Panc1 (cell line): ENCODE measurements at regions not wholly inside any gene's neighbourhood (a gene's known extent, or its start where the extent isn't known, plus 50 kb on each side); places are given as distances from the start of the nearest gene placed in this dataset.

ENCODE experiments used
- ATAC-seq: fragments of 200-7000 bp; cut with Tn5 transposase; 2 replicates; pipeline ENCODE4 v1.9.1; 2020; ENCODE audit warnings: mild to moderate bottlenecking, moderate library complexity
- BruUV-seq: library from RNA; stranded (reverse); fragments of 400-500 nt; replicated peaks from 2 replicates; lab custom pipeline; 2021; lab: Mats Ljungman, UMichigan
- CTCF ChIA-PET: fragments of 300-600 bp; sonication (Branson Sonifier 250); formaldehyde crosslinking; loops from one replicate; lab custom pipeline; 2022; ENCODE audit warnings: antibody characterized with exemption; lab: Charles Lee
- POLR2A ChIA-PET: fragments of 300-600 bp; sonication (Branson Sonifier 250); formaldehyde crosslinking; loops from one replicate; lab custom pipeline; 2022; ENCODE audit warnings: antibody characterized with exemption; lab: Charles Lee
- DNase-seq: peaks from one replicate; pipeline ENCODE4 v3.0.0-alpha.2; 2010; ENCODE audit warnings: low read depth, low spot score
- H3K27ac ChIP-seq: 2 replicates; pipeline ENCODE4 v1.5.1; 2011; ENCODE audit warnings: mild to moderate bottlenecking, low read length, inconsistent platforms
- H3K27me3 ChIP-seq: fragments of 200-500 bp; sonication (Bioruptor generic); 2 replicates; pipeline ENCODE4 v1.6.0; 2014; ENCODE audit warnings: low read length, inconsistent platforms; ENCODE audit not compliant: control insufficient read depth, insufficient read depth
- H3K36me3 ChIP-seq: fragments of 200-500 bp; sonication (Bioruptor generic); 2 replicates; pipeline ENCODE4 v1.5.1; 2014; ENCODE audit warnings: inconsistent platforms, mild to moderate bottlenecking, low read length, moderate library complexity; ENCODE audit not compliant: control insufficient read depth, insufficient read depth
- H3K4me1 ChIP-seq: 2 replicates; pipeline ENCODE4 v1.5.1; 2011; ENCODE audit warnings: inconsistent platforms, mild to moderate bottlenecking, low read length, moderate library complexity; ENCODE audit not compliant: control insufficient read depth, insufficient read depth
- H3K4me3 ChIP-seq, 2 experiments: 2 replicates each; pipeline ENCODE4 v1.5.1; 2011 to 2012; ENCODE audit warnings: low read depth in 2 of 2, low read length in 2 of 2, mild to moderate bottlenecking in 2 of 2, inconsistent platforms in 1 of 2, moderate library complexity in 1 of 2
- H3K9me3 ChIP-seq: fragments of 200-500 bp; sonication (Bioruptor generic); 2 replicates; pipeline ENCODE4 v1.5.1; 2014; ENCODE audit warnings: low read depth, mild to moderate bottlenecking, inconsistent platforms, low read length, moderate library complexity; ENCODE audit not compliant: control insufficient read depth, insufficient read depth
- POLR2AphosphoS5 ChIP-seq: IDR thresholded peaks from 2 replicates; pipeline ENCODE4 v1.6.1; 2012; ENCODE audit warnings: mild to moderate bottlenecking, low read depth, low read length, moderate library complexity
- SIN3A ChIP-seq: IDR thresholded peaks from 2 replicates; pipeline ENCODE4 v1.6.1; 2012; ENCODE audit warnings: low read depth, mild to moderate bottlenecking, low read length, moderate library complexity, borderline replicate concordance; ENCODE audit not compliant: insufficient read depth
- TCF7L2 ChIP-seq: IDR thresholded peaks from 2 replicates; pipeline ENCODE4 v1.6.1; 2011; ENCODE audit warnings: mild to moderate bottlenecking, low read depth, low read length, inconsistent platforms
- in situ Hi-C: cut with HindIII; loops from 2 replicates; pipeline ENCODE4 v1.10.0; 2016; ENCODE audit warnings: low sequenced_read_pairs, low pct_unique_long_range_greater_than_20kb
- intact Hi-C: fragments of 100-400 bp; cut with micrococcal nuclease; formaldehyde crosslinking; loops from one replicate; pipeline ENCODE4 v1.10.0; 2022; ENCODE audit not compliant: unreplicated experiment
- TF ChIP-seq, protein P1 (sequence below): fragments of 450-650 bp; IDR thresholded peaks from 2 replicates; pipeline ENCODE4 v1.5.1; 2017; ENCODE audit warnings: mild to moderate bottlenecking
- TF ChIP-seq, protein P2 (sequence below), 2 experiments: IDR thresholded peaks; 2 replicates each; pipeline ENCODE4 v1.6.1; 2011 to 2012; ENCODE audit warnings: low read depth in 2 of 2, control low read depth in 1 of 2, low read length in 1 of 2, mild to moderate bottlenecking in 1 of 2, moderate library complexity in 1 of 2; ENCODE audit not compliant: insufficient read depth in 1 of 2

DNA sequence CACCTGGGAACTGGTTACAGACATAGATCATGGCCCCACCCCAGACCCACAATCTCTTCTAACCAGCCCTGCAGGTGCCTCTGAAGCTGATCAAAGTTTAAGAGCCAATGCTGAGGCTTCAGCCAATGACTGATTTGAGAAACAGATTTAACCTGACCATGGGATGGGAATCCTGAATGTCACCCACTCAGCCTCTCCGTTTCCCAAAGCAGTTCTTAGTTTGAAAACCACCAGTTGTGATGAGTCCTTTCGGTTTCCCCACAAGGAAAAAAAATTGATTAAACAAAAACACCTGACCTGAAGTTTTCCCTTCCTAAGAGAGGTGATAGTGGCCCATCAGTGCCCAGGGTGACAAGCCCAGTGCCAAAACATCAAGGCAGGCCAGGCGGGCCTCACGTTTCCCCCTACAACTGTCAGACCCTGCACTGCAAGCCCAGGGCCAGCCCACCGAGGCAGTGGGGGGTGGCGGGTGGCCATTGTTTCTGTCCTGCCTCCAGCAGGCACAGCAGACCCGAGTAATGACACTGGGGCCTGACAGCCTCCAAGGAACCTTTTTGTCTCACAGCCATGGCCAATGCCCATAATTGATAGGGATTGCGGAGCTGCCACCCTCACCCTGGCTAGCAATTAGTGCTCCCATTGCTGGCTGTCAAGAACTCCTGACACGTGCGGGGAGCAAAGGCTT, 75.4 kb upstream of the ZMIZ1 start:
- TF ChIP-seq TCF7L2 (no peak), SIN3A (no peak), POLR2AphosphoS5 (no peak)
- TF ChIP-seq, protein P1, sequence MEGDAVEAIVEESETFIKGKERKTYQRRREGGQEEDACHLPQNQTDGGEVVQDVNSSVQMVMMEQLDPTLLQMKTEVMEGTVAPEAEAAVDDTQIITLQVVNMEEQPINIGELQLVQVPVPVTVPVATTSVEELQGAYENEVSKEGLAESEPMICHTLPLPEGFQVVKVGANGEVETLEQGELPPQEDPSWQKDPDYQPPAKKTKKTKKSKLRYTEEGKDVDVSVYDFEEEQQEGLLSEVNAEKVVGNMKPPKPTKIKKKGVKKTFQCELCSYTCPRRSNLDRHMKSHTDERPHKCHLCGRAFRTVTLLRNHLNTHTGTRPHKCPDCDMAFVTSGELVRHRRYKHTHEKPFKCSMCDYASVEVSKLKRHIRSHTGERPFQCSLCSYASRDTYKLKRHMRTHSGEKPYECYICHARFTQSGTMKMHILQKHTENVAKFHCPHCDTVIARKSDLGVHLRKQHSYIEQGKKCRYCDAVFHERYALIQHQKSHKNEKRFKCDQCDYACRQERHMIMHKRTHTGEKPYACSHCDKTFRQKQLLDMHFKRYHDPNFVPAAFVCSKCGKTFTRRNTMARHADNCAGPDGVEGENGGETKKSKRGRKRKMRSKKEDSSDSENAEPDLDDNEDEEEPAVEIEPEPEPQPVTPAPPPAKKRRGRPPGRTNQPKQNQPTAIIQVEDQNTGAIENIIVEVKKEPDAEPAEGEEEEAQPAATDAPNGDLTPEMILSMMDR = no peak
- TF ChIP-seq, protein P2, sequence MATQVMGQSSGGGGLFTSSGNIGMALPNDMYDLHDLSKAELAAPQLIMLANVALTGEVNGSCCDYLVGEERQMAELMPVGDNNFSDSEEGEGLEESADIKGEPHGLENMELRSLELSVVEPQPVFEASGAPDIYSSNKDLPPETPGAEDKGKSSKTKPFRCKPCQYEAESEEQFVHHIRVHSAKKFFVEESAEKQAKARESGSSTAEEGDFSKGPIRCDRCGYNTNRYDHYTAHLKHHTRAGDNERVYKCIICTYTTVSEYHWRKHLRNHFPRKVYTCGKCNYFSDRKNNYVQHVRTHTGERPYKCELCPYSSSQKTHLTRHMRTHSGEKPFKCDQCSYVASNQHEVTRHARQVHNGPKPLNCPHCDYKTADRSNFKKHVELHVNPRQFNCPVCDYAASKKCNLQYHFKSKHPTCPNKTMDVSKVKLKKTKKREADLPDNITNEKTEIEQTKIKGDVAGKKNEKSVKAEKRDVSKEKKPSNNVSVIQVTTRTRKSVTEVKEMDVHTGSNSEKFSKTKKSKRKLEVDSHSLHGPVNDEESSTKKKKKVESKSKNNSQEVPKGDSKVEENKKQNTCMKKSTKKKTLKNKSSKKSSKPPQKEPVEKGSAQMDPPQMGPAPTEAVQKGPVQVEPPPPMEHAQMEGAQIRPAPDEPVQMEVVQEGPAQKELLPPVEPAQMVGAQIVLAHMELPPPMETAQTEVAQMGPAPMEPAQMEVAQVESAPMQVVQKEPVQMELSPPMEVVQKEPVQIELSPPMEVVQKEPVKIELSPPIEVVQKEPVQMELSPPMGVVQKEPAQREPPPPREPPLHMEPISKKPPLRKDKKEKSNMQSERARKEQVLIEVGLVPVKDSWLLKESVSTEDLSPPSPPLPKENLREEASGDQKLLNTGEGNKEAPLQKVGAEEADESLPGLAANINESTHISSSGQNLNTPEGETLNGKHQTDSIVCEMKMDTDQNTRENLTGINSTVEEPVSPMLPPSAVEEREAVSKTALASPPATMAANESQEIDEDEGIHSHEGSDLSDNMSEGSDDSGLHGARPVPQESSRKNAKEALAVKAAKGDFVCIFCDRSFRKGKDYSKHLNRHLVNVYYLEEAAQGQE (IDR thresholded peaks at IDR 0.05; ENCODE audit: insufficient read depth in 1 of 2, low read depth in 2 of 2, low read length in 1 of 2) = no peak
- DNase-seq = no peak
- CTCF ChIA-PET = no interaction called here
- Histone ChIP-seq H3K4me3 (no peak overlapping the region), H3K27ac (no peak overlapping the region), H3K9me3 (no peaks in the 10 kb centered on the region), H3K36me3 (no peaks in the 10 kb centered on the region), H3K27me3 (no peaks in the 10 kb centered on the region), H3K4me1 (no peaks in the 10 kb centered on the region)
- POLR2A ChIA-PET = no interaction called here
- no peak for ATAC-seq
- in situ Hi-C loops = no loop called here
- no TSS peak for BruUV-seq
- intact Hi-C loops = no loop called here

DNA sequence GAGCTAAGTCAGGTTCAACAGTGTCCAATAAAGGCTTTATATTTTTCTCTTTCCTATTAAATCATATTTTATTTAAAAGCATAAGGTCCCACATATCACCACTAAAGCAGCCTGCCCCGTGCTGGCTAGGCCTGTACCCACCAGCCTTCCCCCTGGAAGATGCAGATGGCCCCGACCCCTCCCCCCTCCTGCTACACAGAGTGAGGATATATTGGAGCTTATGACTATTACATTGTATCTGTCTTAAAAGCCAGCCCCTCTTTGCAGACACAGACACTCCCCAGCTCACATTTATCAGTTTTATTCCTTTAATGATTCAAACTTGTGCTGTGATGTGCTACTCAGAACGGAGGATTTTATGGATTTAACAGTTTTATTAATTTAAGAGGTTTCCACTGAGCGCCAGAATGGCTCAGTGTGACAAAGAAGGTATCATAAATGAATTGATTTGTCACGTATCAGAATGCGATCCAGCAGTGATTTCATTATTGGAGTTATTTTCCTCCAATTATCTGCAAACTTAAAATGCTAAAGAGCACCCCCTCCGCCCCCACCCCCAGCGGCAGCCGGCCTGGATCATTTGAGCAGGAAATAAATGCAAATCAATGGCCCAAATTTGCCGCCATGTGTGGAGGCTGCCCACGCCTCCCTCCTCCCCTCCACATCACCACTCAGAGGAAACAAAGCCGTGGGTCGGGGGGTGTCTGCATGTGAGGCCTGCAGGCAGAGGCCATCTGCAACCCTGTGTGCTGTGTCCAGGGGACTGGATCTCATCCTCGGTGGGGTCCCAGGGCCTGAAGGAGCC, 72.6 kb upstream of the ZMIZ1 start:
- Histone ChIP-seq H3K9me3 (no peaks in the 10 kb centered on the region), H3K4me1 (no peaks in the 10 kb centered on the region), H3K4me3 (no peak overlapping the region), H3K27ac (no peak overlapping the region), H3K36me3 (no peaks in the 10 kb centered on the region), H3K27me3 (no peaks in the 10 kb centered on the region)
- intact Hi-C loops (no loop called here), in situ Hi-C loops (no loop called here)
- TF ChIP-seq, protein P2 (IDR thresholded peaks at IDR 0.05; ENCODE audit: insufficient read depth in 1 of 2, low read depth in 2 of 2, low read length in 1 of 2) = no peak
- TF ChIP-seq TCF7L2 (no peak), POLR2AphosphoS5 (no peak), SIN3A (no peak)
- TF ChIP-seq, protein P1 = no peak
- POLR2A ChIA-PET = no interaction called here
- ATAC-seq = no peak
- no peak for DNase-seq
- BruUV-seq = no TSS peak
- CTCF ChIA-PET = interaction anchor here (0.6 kb wide), 1 partner anchor 471 kb away, joined by 10 read pairs; no protein-coding TSS in a partner anchor
